ENCODE measurements at regions not wholly inside any gene's neighbourhood (a gene's known extent, or its start where the extent isn't known, plus 50 kb on each side); places are given as distances from the start of the nearest gene placed in this dataset.

- H3K27me3 ChIP-seq (ENCODE audit: low read length), result no peaks in the 10 kb centered on the region
- TF ChIP-seq, protein P1, sequence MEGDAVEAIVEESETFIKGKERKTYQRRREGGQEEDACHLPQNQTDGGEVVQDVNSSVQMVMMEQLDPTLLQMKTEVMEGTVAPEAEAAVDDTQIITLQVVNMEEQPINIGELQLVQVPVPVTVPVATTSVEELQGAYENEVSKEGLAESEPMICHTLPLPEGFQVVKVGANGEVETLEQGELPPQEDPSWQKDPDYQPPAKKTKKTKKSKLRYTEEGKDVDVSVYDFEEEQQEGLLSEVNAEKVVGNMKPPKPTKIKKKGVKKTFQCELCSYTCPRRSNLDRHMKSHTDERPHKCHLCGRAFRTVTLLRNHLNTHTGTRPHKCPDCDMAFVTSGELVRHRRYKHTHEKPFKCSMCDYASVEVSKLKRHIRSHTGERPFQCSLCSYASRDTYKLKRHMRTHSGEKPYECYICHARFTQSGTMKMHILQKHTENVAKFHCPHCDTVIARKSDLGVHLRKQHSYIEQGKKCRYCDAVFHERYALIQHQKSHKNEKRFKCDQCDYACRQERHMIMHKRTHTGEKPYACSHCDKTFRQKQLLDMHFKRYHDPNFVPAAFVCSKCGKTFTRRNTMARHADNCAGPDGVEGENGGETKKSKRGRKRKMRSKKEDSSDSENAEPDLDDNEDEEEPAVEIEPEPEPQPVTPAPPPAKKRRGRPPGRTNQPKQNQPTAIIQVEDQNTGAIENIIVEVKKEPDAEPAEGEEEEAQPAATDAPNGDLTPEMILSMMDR (IDR thresholded peaks at IDR 0.05; ENCODE audit: insufficient read depth, low read length, poor library complexity, severe bottlenecking), result no peak
- TF ChIP-seq EZH2phosphoT487 (conservative IDR thresholded peaks at IDR 0.05; ENCODE audit: low read length), result no peak
- H3K4me2 ChIP-seq (ENCODE audit: low read depth, low read length, poor library complexity, severe bottlenecking), result no peak overlapping the region
- no peaks in the 10 kb centered on the region for H3K36me3 ChIP-seq (ENCODE audit: low read length)
- no peaks in the 10 kb centered on the region for H3F3A ChIP-seq (ENCODE audit: insufficient read depth)
- no peak overlapping the region for H3K27ac ChIP-seq (ENCODE audit: low read depth, low read length)
- H3K79me2 ChIP-seq (ENCODE audit: insufficient read depth, low read length), result no peaks in the 10 kb centered on the region
- no peaks in the 10 kb centered on the region for H3K9me2 ChIP-seq (replicated peaks; ENCODE audit: insufficient read depth, low read length)
- H3K9me3 ChIP-seq (ENCODE audit: insufficient read depth, low read length), result 0 out of 2 replicates have a peak, but pooled peaks cover 3% of the 10 kb centered on the region
- no peak overlapping the region for H3K9ac ChIP-seq (ENCODE audit: low read length)
- no peak overlapping the region for H3K4me3 ChIP-seq (ENCODE audit: insufficient read depth, low read length, poor library complexity, severe bottlenecking)
- H4K20me1 ChIP-seq (ENCODE audit: low read depth, low read length), result no peaks in the 10 kb centered on the region
- no peak overlapping the region for H2AFZ ChIP-seq (ENCODE audit: low read depth, low read length, severe bottlenecking)
Observed at GRCh38 chr3:82520846-82521245, 759.4 kb upstream of the GBE1 start.

- no peak overlapping the region for H3K27ac ChIP-seq (ENCODE audit: low read depth, low read length)
- no peak overlapping the region for H3K4me3 ChIP-seq (ENCODE audit: insufficient read depth, low read length, poor library complexity, severe bottlenecking)
- H3K27me3 ChIP-seq (ENCODE audit: low read length), result no peaks in the 10 kb centered on the region
- peaks cover 8% of the 10 kb centered on the region; the same call in 1 of the 2 replicates for H3K9me3 ChIP-seq (ENCODE audit: insufficient read depth, low read length)
- H4K20me1 ChIP-seq (ENCODE audit: low read depth, low read length), result no peaks in the 10 kb centered on the region
- no peaks in the 10 kb centered on the region for H3K36me3 ChIP-seq (ENCODE audit: low read length)
- H2AFZ ChIP-seq (ENCODE audit: low read depth, low read length, severe bottlenecking), result no peak overlapping the region
- no peaks in the 10 kb centered on the region for H3K9me2 ChIP-seq (replicated peaks; ENCODE audit: insufficient read depth, low read length)
- no peaks in the 10 kb centered on the region for H3F3A ChIP-seq (ENCODE audit: insufficient read depth)
- TF ChIP-seq, protein P1 (IDR thresholded peaks at IDR 0.05; ENCODE audit: insufficient read depth, low read length, poor library complexity, severe bottlenecking), result no peak
- TF ChIP-seq EZH2phosphoT487 (conservative IDR thresholded peaks at IDR 0.05; ENCODE audit: low read length), result no peak
- no peak overlapping the region for H3K9ac ChIP-seq (ENCODE audit: low read length)
- H3K79me2 ChIP-seq (ENCODE audit: insufficient read depth, low read length), result no peaks in the 10 kb centered on the region
- no peak overlapping the region for H3K4me2 ChIP-seq (ENCODE audit: low read depth, low read length, poor library complexity, severe bottlenecking)
Observed at GRCh38 chr3:82509951-82510603, 748.6 kb upstream of the GBE1 start.

- no peaks in the 10 kb centered on the region for H3K79me2 ChIP-seq (ENCODE audit: insufficient read depth, low read length)
- TF ChIP-seq, protein P1 (IDR thresholded peaks at IDR 0.05; ENCODE audit: insufficient read depth, low read length, poor library complexity, severe bottlenecking), result no peak
- no peak for TF ChIP-seq EZH2phosphoT487 (conservative IDR thresholded peaks at IDR 0.05; ENCODE audit: low read length)
- no peaks in the 10 kb centered on the region for H3K27me3 ChIP-seq (ENCODE audit: low read length)
- no peak overlapping the region for H3K27ac ChIP-seq (ENCODE audit: low read depth, low read length)
- H3K4me3 ChIP-seq (ENCODE audit: insufficient read depth, low read length, poor library complexity, severe bottlenecking), result no peak overlapping the region
- H3K4me2 ChIP-seq (ENCODE audit: low read depth, low read length, poor library complexity, severe bottlenecking), result no peak overlapping the region
- no peak overlapping the region for H2AFZ ChIP-seq (ENCODE audit: low read depth, low read length, severe bottlenecking)
- peaks cover 8% of the 10 kb centered on the region; the same call in 1 of the 2 replicates for H3K9me3 ChIP-seq (ENCODE audit: insufficient read depth, low read length)
- H4K20me1 ChIP-seq (ENCODE audit: low read depth, low read length), result no peaks in the 10 kb centered on the region
- no peaks in the 10 kb centered on the region for H3K36me3 ChIP-seq (ENCODE audit: low read length)
- no peaks in the 10 kb centered on the region for H3F3A ChIP-seq (ENCODE audit: insufficient read depth)
- H3K9me2 ChIP-seq (replicated peaks; ENCODE audit: insufficient read depth, low read length), result no peaks in the 10 kb centered on the region
- H3K9ac ChIP-seq (ENCODE audit: low read length), result no peak overlapping the region
Observed at GRCh38 chr3:82509106-82509842, 747.8 kb upstream of the GBE1 start.

All from SU-DHL-6 (cell line).